Hindlimb muscle (tissue), 1 donor: ENCODE measurements at regions not wholly inside any gene's neighbourhood (a gene's known extent, or its start where the extent isn't known, plus 50 kb on each side); places are given as distances from the start of the nearest gene placed in this dataset.
"Not testable (repeated sequence)": the region's sequence is repeated elsewhere in the genome, so short reads cannot be mapped to it uniquely, and the experiment has no call there.

Source experiments
- DNase-seq: peaks from one replicate; pipeline ENCODE4 v3.0.0-alpha.2; 2013

GRCh38 chr6:8628063-8628462 lies 192.7 kb upstream of the SLC35B3 start:
- no peak for DNase-seq

- no peak for DNase-seq
Observed at GRCh38 chr6:8627085-8627861, 191.9 kb upstream of the SLC35B3 start.

GRCh38 chr6:8624665-8625064 lies 189.3 kb upstream of the SLC35B3 start:
- no peak for DNase-seq

- no peak for DNase-seq
Observed at GRCh38 chr6:8623441-8623840, 188.1 kb upstream of the SLC35B3 start.

- no peak for DNase-seq
Observed at GRCh38 chr6:8619853-8620252, 184.5 kb upstream of the SLC35B3 start.

GRCh38 chr6:8619408-8619807 lies 184.1 kb upstream of the SLC35B3 start:
- not testable (repeated sequence) for DNase-seq

- no peak for DNase-seq
Observed at GRCh38 chr6:8608737-8609136, 173.4 kb upstream of the SLC35B3 start.

- DNase-seq, result no peak
Observed at GRCh38 chr6:8589941-8590729, 154.8 kb upstream of the SLC35B3 start.

- no peak for DNase-seq
Observed at GRCh38 chr6:8588176-8588575, 152.8 kb upstream of the SLC35B3 start.

GRCh38 chr6:8583291-8583690 lies 147.9 kb upstream of the SLC35B3 start:
- DNase-seq, result no peak

GRCh38 chr6:8579372-8579771 lies 144.0 kb upstream of the SLC35B3 start:
- no peak for DNase-seq

GRCh38 chr6:8578006-8578405 lies 142.7 kb upstream of the SLC35B3 start:
- no peak for DNase-seq

GRCh38 chr6:8574749-8575468 lies 139.6 kb upstream of the SLC35B3 start:
- DNase-seq, result no peak

- no peak for DNase-seq
Observed at GRCh38 chr6:8574311-8574710, 139.0 kb upstream of the SLC35B3 start.

- no peak for DNase-seq
Observed at GRCh38 chr6:8570256-8570920, 135.0 kb upstream of the SLC35B3 start.

GRCh38 chr6:8562125-8562524 lies 126.8 kb upstream of the SLC35B3 start:
- no peak for DNase-seq

- no peak for DNase-seq
Observed at GRCh38 chr6:8558953-8559352, 123.6 kb upstream of the SLC35B3 start.

GRCh38 chr6:8557014-8557748 lies 121.8 kb upstream of the SLC35B3 start:
- no peak for DNase-seq

- DNase-seq, result no peak
Observed at GRCh38 chr6:8556370-8557013, 121.1 kb upstream of the SLC35B3 start.

- DNase-seq, result no peak
Observed at GRCh38 chr6:8551993-8552392, 116.6 kb upstream of the SLC35B3 start.

- no peak for DNase-seq
Observed at GRCh38 chr6:8551386-8551785, 116.0 kb upstream of the SLC35B3 start.
